ENCODE measurements at regions not wholly inside any gene's neighbourhood (a gene's known extent, or its start where the extent isn't known, plus 50 kb on each side); places are given as distances from the start of the nearest gene placed in this dataset.

GRCh38 chr21:35674895-35675470 lies 385.3 kb downstream of the SETD4 start:
- WGBS, 2 donors: 70 to 71% methylated on average over 7 of the region's 7 CpGs

GRCh38 chr21:35674091-35674671 lies 386.1 kb downstream of the SETD4 start:
- ATAC-seq (ENCODE audit: low FRiP score in 2 of 2) (no peak), DNase-seq (no peak)
- Histone ChIP-seq H3K9me3 (no peaks in the 10 kb centered on the region), H3K27me3 (no peaks in the 10 kb centered on the region), H3K27ac (no peak overlapping the region), H3K36me3 (no peaks in the 10 kb centered on the region), H3K4me3 (no peak overlapping the region), H3K4me1 (no peaks in the 10 kb centered on the region)
- 76 to 80% methylated on average over 13 of the region's 13 CpGs for WGBS, 2 donors
- TF ChIP-seq CTCF (IDR thresholded peaks at IDR 0.05): no peak
- no peak for TF ChIP-seq POLR2A (IDR thresholded peaks at IDR 0.05)
- no peak for TF ChIP-seq POLR2AphosphoS5 (IDR thresholded peaks at IDR 0.05)
- no peak for TF ChIP-seq EP300 (IDR thresholded peaks at IDR 0.05)

More at GRCh38 chr21:35674895-35675470, 385.3 kb downstream of the SETD4 start:
- H3K27ac ChIP-seq: no peak overlapping the region
- no peak overlapping the region for H3K4me3 ChIP-seq
- no peak for DNase-seq
- H3K36me3 ChIP-seq: no peaks in the 10 kb centered on the region
- H3K4me1 ChIP-seq: no peaks in the 10 kb centered on the region
- no peak for ATAC-seq (ENCODE audit: low FRiP score in 2 of 2)
- TF ChIP-seq EP300 (IDR thresholded peaks at IDR 0.05) (no peak), CTCF (IDR thresholded peaks at IDR 0.05) (no peak), POLR2AphosphoS5 (IDR thresholded peaks at IDR 0.05) (no peak), POLR2A (IDR thresholded peaks at IDR 0.05) (no peak)
- H3K27me3 ChIP-seq: no peaks in the 10 kb centered on the region
- H3K9me3 ChIP-seq: no peaks in the 10 kb centered on the region

GRCh38 chr21:35672313-35672712 lies 388.0 kb downstream of the SETD4 start:
- ATAC-seq (ENCODE audit: low FRiP score in 2 of 2) (no peak), DNase-seq (no peak)
- Histone ChIP-seq H3K36me3 (no peaks in the 10 kb centered on the region), H3K9me3 (no peaks in the 10 kb centered on the region), H3K27me3 (no peaks in the 10 kb centered on the region), H3K27ac (no peak overlapping the region), H3K4me3 (no peak overlapping the region), H3K4me1 (no peaks in the 10 kb centered on the region)
- 82 to 89% methylated on average over 3 of the region's 3 CpGs for WGBS, 2 donors
- TF ChIP-seq EP300 (IDR thresholded peaks at IDR 0.05) (no peak), POLR2AphosphoS5 (IDR thresholded peaks at IDR 0.05) (no peak)

- no peak overlapping the region for H3K4me3 ChIP-seq
- ATAC-seq (ENCODE audit: low FRiP score in 2 of 2) (no peak), DNase-seq (no peak)
- TF ChIP-seq EP300 (IDR thresholded peaks at IDR 0.05): no peak
- TF ChIP-seq POLR2AphosphoS5 (IDR thresholded peaks at IDR 0.05): no peak
- no peak for TF ChIP-seq POLR2A (IDR thresholded peaks at IDR 0.05)
- no peak for TF ChIP-seq CTCF (IDR thresholded peaks at IDR 0.05)
- WGBS, 2 donors: 76 to 84% methylated on average over 3 of the region's 3 CpGs
- no peaks in the 10 kb centered on the region for H3K9me3 ChIP-seq
- H3K27ac ChIP-seq: no peak overlapping the region
- H3K36me3 ChIP-seq: no peaks in the 10 kb centered on the region
- no peaks in the 10 kb centered on the region for H3K27me3 ChIP-seq
- no peaks in the 10 kb centered on the region for H3K4me1 ChIP-seq
Observed at GRCh38 chr21:35664683-35665082, 395.6 kb downstream of the SETD4 start.

- Histone ChIP-seq H3K36me3 (no peaks in the 10 kb centered on the region), H3K27me3 (no peaks in the 10 kb centered on the region), H3K4me3 (no peak overlapping the region), H3K27ac (no peak overlapping the region), H3K9me3 (no peaks in the 10 kb centered on the region), H3K4me1 (no peaks in the 10 kb centered on the region)
- whole genome bisulfite sequencing, 2 donors: 77 to 78% methylated on average over 3 to 4 of the region's 4 CpGs
- ATAC-seq (ENCODE audit: low FRiP score in 2 of 2) (no peak), DNase-seq (no peak)
- TF ChIP-seq POLR2AphosphoS5 (IDR thresholded peaks at IDR 0.05) (no peak), EP300 (IDR thresholded peaks at IDR 0.05) (no peak), POLR2A (IDR thresholded peaks at IDR 0.05) (no peak), CTCF (IDR thresholded peaks at IDR 0.05) (no peak)
Observed at GRCh38 chr21:35663856-35664606, 396.3 kb downstream of the SETD4 start.

All from upper lobe of left lung (tissue), 6 donors.